MM.1S (cell line): ENCODE measurements at regions not wholly inside any gene's neighbourhood (a gene's known extent, or its start where the extent isn't known, plus 50 kb on each side); places are given as distances from the start of the nearest gene placed in this dataset.

Experiments
- CTCF ChIP-seq: fragments of 300-600 bp; sonication (generic); IDR thresholded peaks from 2 replicates; pipeline ENCODE4 v1.5.1; 2016; ENCODE audit warnings: antibody characterized with exemption, low read length, mixed read lengths
- EZH2phosphoT487 ChIP-seq: fragments of 300-600 bp; sonication (generic); IDR thresholded peaks from 2 replicates; pipeline ENCODE4 v1.6.1; 2018; ENCODE audit warnings: antibody characterized with exemption, low read length

- TF ChIP-seq EZH2phosphoT487 (no peak), CTCF (no peak)
Measured at GRCh38 chr2:48144777-48145176, 169.7 kb upstream of the FOXN2 start.
